ENCODE measurements at regions not wholly inside any gene's neighbourhood (a gene's known extent, or its start where the extent isn't known, plus 50 kb on each side); places are given as distances from the start of the nearest gene placed in this dataset.

GRCh38 chr6:1003394-1004160 is 308.3 kb upstream of the FOXQ1 start:
- TF ChIP-seq CTCF (IDR thresholded peaks at IDR 0.05): no peak
- no peak for DNase-seq (ENCODE audit: low spot score)
- Histone ChIP-seq H3K27ac (no peak overlapping the region), H3K4me3 (no peak overlapping the region)

GRCh38 chr6:1002989-1003388 is 308.9 kb upstream of the FOXQ1 start:
- Histone ChIP-seq H3K4me3 (no peak overlapping the region), H3K27ac (no peak overlapping the region)
- no peak for DNase-seq (ENCODE audit: low spot score)
- TF ChIP-seq CTCF (IDR thresholded peaks at IDR 0.05): no peak

DNA sequence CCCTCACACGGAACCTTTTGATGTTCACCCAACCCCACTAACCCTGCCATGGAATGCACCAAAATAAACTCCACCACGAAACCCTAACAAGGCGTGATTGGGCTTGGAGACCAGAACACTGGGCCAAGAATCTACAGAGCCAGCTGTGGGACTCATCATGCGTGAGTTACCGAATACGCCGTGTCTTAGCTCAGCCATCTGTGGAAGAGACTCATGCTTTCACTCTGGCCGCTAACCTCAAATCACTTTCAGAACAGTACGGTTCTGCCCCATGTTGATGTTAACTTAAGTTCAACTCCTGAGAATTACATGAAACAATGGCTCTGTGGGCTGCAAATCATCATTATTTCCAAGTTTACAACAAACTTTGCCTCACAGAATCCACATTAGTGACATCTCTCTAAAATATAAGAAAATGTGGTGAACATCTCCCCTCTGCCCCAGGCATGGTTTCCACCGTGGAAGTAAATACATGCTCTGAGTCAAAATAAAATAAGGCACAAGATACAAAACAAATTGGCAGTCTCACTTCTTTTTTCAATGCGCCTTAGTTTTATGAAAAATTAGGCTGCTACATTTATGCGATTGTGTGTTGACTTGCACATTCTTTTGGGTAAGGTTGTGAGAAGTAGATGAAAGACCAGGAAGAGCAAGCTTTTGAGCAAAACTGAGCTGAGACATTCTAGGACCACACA is 308.9 kb upstream of the EXOC2 start:
- H3K27ac ChIP-seq: no peak overlapping the region
- no peak overlapping the region for H3K4me3 ChIP-seq
- no peak for TF ChIP-seq CTCF (IDR thresholded peaks at IDR 0.05)
- DNase-seq (ENCODE audit: low spot score): no peak

GRCh38 chr6:999552-999951 is 306.6 kb upstream of the EXOC2 start:
- Histone ChIP-seq H3K4me3 (no peak overlapping the region), H3K27ac (no peak overlapping the region)
- no peak for DNase-seq (ENCODE audit: low spot score)
- no peak for TF ChIP-seq CTCF (IDR thresholded peaks at IDR 0.05)

DNA sequence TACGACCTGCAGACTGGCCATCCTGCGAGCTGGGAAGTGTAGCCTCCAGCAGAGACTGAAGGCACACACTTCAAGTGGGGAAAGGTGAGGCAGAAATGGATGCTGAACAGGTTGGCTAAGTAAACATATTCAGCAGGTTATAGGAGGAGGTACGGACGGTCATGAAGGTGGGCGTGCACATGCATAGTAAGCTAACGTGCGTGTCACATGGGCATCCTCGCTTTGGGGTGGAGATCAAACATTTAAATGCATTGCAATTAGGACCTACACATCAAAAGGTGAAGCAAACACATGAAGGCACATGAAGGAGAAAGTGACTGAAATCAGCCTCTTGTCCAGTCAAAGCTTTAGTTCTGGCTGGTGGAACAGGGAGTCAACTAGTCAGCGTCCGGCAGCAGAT is 305.6 kb upstream of the EXOC2 start:
- no peak for TF ChIP-seq CTCF (IDR thresholded peaks at IDR 0.05)
- DNase-seq (ENCODE audit: low spot score): no peak

DNA sequence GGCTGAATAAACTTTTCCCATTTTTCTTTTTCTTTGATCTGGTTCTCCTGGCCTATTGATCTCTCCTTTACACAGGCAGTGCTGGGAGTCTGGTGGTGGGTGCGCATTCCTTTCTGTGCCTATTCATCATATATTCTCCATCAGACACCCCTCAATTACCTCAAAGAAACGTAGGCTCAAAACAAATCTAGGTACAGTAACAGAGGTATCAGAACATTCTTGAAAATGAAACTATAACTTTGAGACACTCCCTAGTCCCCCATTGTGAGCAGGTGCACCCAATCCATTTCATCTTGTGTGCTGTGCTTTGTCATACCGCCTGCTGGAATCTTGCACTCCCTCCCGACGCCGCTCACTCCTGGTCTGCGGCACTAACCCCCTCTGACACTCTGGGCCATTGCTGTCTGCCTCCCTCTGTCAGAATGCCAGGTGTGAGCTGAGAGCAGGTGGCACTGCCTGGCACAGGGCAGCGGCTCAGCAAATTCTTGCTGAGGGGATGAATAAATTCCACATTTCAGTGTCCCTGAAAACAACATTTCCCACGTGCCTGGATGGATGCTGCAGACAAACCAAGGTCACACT is 303.4 kb upstream of the EXOC2 start:
- DNase-seq (ENCODE audit: low spot score): no peak
- Histone ChIP-seq H3K4me3 (no peak overlapping the region), H3K27ac (no peak overlapping the region)
- no peak for TF ChIP-seq CTCF (IDR thresholded peaks at IDR 0.05)

More for the DNA sequence above, 305.6 kb upstream of the EXOC2 start:
- Histone ChIP-seq H3K4me3 (no peak overlapping the region), H3K27ac (no peak overlapping the region)
